PC-3 (cell line): ENCODE measurements at regions not wholly inside any gene's neighbourhood (a gene's known extent, or its start where the extent isn't known, plus 50 kb on each side); places are given as distances from the start of the nearest gene placed in this dataset.

ENCODE experiments used
- CTCF ChIP-seq: fragments of 300-600 bp; sonication (generic); conservative IDR thresholded peaks from 2 replicates; pipeline ENCODE4 v1.5.1; 2017; ENCODE audit warnings: antibody characterized with exemption, low read depth, mild to moderate bottlenecking, low read length
- EZH2 ChIP-seq: fragments of 300-600 bp; sonication (generic); IDR thresholded peaks from one replicate; pipeline ENCODE4 v1.6.1; 2017; ENCODE audit warnings: antibody characterized with exemption, mild to moderate bottlenecking, low read length; ENCODE audit not compliant: unreplicated experiment
- EZH2phosphoT487 ChIP-seq: fragments of 300-600 bp; sonication (generic); IDR thresholded peaks from 2 replicates; pipeline ENCODE4 v1.6.1; 2018; ENCODE audit warnings: mild to moderate bottlenecking, antibody characterized with exemption, low read length, borderline replicate concordance

DNA sequence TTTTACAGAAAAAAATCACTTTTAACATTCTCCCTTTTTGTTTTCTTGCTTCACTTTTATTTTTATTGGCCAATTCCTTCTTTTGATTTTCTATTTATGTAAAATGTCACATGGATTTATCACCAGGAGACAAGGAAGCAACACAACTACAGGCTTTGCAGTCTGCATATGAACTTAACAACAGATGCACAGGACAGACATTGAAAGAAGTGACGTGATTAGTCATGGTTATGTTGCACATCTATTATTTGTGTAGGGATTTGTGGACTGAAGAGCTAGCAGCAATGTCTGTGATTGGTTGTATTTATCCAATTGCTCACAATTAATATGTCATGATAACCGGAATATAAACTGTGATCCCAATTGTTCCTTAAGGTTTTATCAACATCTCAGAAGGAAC, 147.8 kb upstream of the KLF3 start:
- TF ChIP-seq CTCF (no peak), EZH2phosphoT487 (no peak), EZH2 (no peak)
